ENCODE measurements at regions not wholly inside any gene's neighbourhood (a gene's known extent, or its start where the extent isn't known, plus 50 kb on each side); places are given as distances from the start of the nearest gene placed in this dataset.

GRCh38 chr1:184919892-184920291, 54.4 kb downstream of the NIBAN1 start:
- 88 to 93% methylated on average over 4 of the region's 4 CpGs for WGBS, 2 donors
- intact Hi-C loops (cut with DNase I) = no loop called here
- no peaks in the 10 kb centered on the region for H3K27me3 ChIP-seq (ENCODE audit: control insufficient read depth in 1 of 2, insufficient read depth in 2 of 2, low read length in 1 of 2)
- H3K9me3 ChIP-seq (ENCODE audit: control insufficient read depth, low read length) = no peaks in the 10 kb centered on the region
- no peaks in the 10 kb centered on the region for H3K4me1 ChIP-seq (ENCODE audit: control insufficient read depth in 1 of 2, insufficient read depth in 2 of 2, low read length in 2 of 2)
- H3K27ac ChIP-seq (ENCODE audit: low read depth in 1 of 2, low read length in 2 of 2) = no peak overlapping the region
- H3K36me3 ChIP-seq (ENCODE audit: control insufficient read depth in 1 of 2, insufficient read depth in 2 of 2, low read length in 1 of 2) = no peaks in the 10 kb centered on the region
- no peak overlapping the region for H3K4me3 ChIP-seq (ENCODE audit: low read length in 2 of 2)
- ATAC-seq (ENCODE audit: low FRiP score) = no peak
- DNase-seq = no peak

DNA sequence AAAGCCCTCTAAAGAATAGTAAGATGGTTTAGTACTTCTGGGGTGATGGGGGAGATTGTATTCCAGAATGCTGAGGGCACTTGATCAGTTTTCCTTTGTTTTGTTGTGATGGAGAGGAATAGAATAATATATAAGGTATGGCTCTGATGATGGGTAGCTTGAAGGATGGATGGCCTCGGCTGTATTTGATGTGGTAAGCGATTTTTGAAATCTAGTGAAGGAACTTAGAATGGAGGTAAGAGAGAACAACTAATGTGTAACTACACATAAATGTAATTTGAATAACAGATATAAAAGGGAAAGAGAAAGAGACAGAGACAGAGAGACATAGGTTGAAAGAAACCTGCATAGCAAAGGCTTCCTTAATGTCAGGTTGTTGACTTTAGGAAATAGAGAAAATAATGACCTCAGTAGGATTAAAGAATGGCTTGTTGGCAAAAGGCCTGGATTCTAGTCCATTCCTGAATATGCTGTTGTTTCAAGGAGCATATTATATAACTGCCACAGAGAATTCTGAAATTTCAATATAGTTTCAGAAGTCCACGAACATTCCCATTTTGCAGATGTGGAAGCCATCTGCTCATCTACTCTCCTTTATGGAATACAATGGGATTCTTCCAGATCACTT, 58.7 kb downstream of the NIBAN1 start:
- H3K36me3 ChIP-seq (ENCODE audit: control insufficient read depth in 1 of 2, insufficient read depth in 2 of 2, low read length in 1 of 2) = no peaks in the 10 kb centered on the region
- no peaks in the 10 kb centered on the region for H3K9me3 ChIP-seq (ENCODE audit: control insufficient read depth, low read length)
- no peak for DNase-seq
- intact Hi-C loops (cut with DNase I) = no loop called here
- WGBS, 2 donors = 59 to 69% methylated on average over 3 of the region's 3 CpGs
- no peak overlapping the region for H3K4me3 ChIP-seq (ENCODE audit: low read length in 2 of 2)
- H3K27me3 ChIP-seq (ENCODE audit: control insufficient read depth in 1 of 2, insufficient read depth in 2 of 2, low read length in 1 of 2) = no peaks in the 10 kb centered on the region
- no peaks in the 10 kb centered on the region for H3K4me1 ChIP-seq (ENCODE audit: control insufficient read depth in 1 of 2, insufficient read depth in 2 of 2, low read length in 2 of 2)
- H3K27ac ChIP-seq (ENCODE audit: low read depth in 1 of 2, low read length in 2 of 2) = no peak overlapping the region
- ATAC-seq (ENCODE audit: low FRiP score) = no peak

DNA sequence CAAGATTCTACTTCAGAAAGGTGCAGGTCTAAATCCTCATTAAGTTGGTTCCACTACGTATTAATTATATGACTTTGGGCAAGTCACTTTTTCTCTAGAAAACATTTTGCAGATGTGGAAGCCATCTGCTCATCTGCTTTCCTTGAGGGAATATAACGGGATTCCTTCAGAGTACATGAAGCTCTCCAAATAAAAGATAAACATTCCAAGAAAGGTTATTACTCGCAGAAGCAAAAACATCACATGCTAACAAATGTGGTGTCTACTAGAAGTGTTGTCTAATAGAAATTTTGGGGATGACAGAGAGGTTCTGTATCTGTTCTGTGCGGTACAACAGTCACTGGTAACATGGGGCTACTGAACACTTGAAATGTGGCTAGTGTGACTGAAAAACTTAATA, 60.2 kb downstream of the NIBAN1 start:
- ATAC-seq (ENCODE audit: low FRiP score) = no peak
- WGBS, 2 donors = 52 to 59% methylated on average over 4 of the region's 4 CpGs
- intact Hi-C loops (cut with DNase I) = no loop called here

GRCh38 chr1:184912392-184912791, 61.9 kb downstream of the NIBAN1 start:
- WGBS, 2 donors = 70 to 71% methylated on average over 3 of the region's 3 CpGs
- ATAC-seq (ENCODE audit: low FRiP score) (no peak), DNase-seq (no peak)
- H3K4me1 ChIP-seq (ENCODE audit: control insufficient read depth in 1 of 2, insufficient read depth in 2 of 2, low read length in 2 of 2) = peaks cover 1 to 10% of the 10 kb centered on the region in 2 donors
- no peaks in the 10 kb centered on the region for H3K27me3 ChIP-seq (ENCODE audit: control insufficient read depth in 1 of 2, insufficient read depth in 2 of 2, low read length in 1 of 2)
- intact Hi-C loops (cut with DNase I) = no loop called here
- no peaks in the 10 kb centered on the region for H3K36me3 ChIP-seq (ENCODE audit: control insufficient read depth in 1 of 2, insufficient read depth in 2 of 2, low read length in 1 of 2)
- no peaks in the 10 kb centered on the region for H3K9me3 ChIP-seq (ENCODE audit: control insufficient read depth, low read length)
- no peak overlapping the region for H3K4me3 ChIP-seq (ENCODE audit: low read length in 2 of 2)
- no peak overlapping the region for H3K27ac ChIP-seq (ENCODE audit: low read depth in 1 of 2, low read length in 2 of 2)

More for the DNA sequence above, 60.2 kb downstream of the NIBAN1 start:
- no peak for DNase-seq
- no peaks in the 10 kb centered on the region for H3K36me3 ChIP-seq (ENCODE audit: control insufficient read depth in 1 of 2, insufficient read depth in 2 of 2, low read length in 1 of 2)
- no peaks in the 10 kb centered on the region for H3K27me3 ChIP-seq (ENCODE audit: control insufficient read depth in 1 of 2, insufficient read depth in 2 of 2, low read length in 1 of 2)
- H3K4me1 ChIP-seq (ENCODE audit: control insufficient read depth in 1 of 2, insufficient read depth in 2 of 2, low read length in 2 of 2) = peaks cover 1 to 5% of the 10 kb centered on the region in 2 donors
- H3K27ac ChIP-seq (ENCODE audit: low read depth in 1 of 2, low read length in 2 of 2) = peak overlapping the region; percentile 43 to 63
- H3K9me3 ChIP-seq (ENCODE audit: control insufficient read depth, low read length) = no peaks in the 10 kb centered on the region
- H3K4me3 ChIP-seq (ENCODE audit: low read length in 2 of 2) = no peak overlapping the region

- H3K36me3 ChIP-seq (ENCODE audit: control insufficient read depth in 1 of 2, insufficient read depth in 2 of 2, low read length in 1 of 2) = no peaks in the 10 kb centered on the region
- ATAC-seq (ENCODE audit: low FRiP score) (no peak), DNase-seq (no peak)
- H3K9me3 ChIP-seq (ENCODE audit: control insufficient read depth, low read length) = no peaks in the 10 kb centered on the region
- no peaks in the 10 kb centered on the region for H3K27me3 ChIP-seq (ENCODE audit: control insufficient read depth in 1 of 2, insufficient read depth in 2 of 2, low read length in 1 of 2)
- WGBS, 2 donors = 67 to 71% methylated on average over 2 of the region's 2 CpGs
- no peak overlapping the region for H3K4me3 ChIP-seq (ENCODE audit: low read length in 2 of 2)
- intact Hi-C loops (cut with DNase I) = no loop called here
- no peak overlapping the region for H3K27ac ChIP-seq (ENCODE audit: low read depth in 1 of 2, low read length in 2 of 2)
- peaks cover 1 to 10% of the 10 kb centered on the region in 2 donors for H3K4me1 ChIP-seq (ENCODE audit: control insufficient read depth in 1 of 2, insufficient read depth in 2 of 2, low read length in 2 of 2)
These were observed 62.5 kb downstream of the NIBAN1 start for GRCh38 chr1:184911830-184912229.

DNA sequence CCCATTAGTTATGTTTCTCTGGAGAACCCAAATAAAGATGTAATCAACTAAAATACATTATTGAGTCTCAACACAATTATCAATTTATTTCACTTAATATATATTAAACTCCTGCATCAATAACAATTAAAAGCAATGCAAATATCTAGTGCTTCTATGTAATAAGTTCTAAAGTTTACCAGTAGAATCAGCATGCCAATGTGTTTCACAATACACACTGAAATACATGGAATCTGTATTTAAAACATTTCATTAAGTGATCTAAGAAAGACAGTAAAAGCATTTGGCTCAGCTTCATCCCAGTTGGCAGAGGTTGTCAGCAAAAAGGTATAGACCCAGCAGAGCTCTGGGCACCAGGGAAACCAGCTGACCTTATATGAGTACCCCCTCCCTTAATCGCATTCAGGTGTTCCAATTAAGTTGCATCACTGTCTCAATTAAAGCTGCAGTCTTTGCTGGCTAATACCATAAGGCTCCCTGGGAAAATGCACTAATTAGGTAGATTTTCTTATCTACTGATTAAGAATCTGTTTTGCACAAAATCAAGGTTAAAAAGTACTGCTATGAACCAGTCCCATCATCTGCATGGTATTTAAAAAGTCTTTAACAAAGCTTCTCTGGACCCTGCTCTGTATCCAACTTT, 63.1 kb downstream of the NIBAN1 start:
- WGBS, 2 donors = 87 to 100% methylated on average over 1 of the region's 1 CpG
- no peak for ATAC-seq (ENCODE audit: low FRiP score)
- peaks cover 1 to 10% of the 10 kb centered on the region in 2 donors for H3K4me1 ChIP-seq (ENCODE audit: control insufficient read depth in 1 of 2, insufficient read depth in 2 of 2, low read length in 2 of 2)

GRCh38 chr1:184910691-184911091, 63.6 kb downstream of the NIBAN1 start:
- ATAC-seq (ENCODE audit: low FRiP score) (peak; percentile 72), DNase-seq (peak in 1 of 2 donors; percentile 81)
- Histone ChIP-seq H3K9me3 (ENCODE audit: control insufficient read depth, low read length) (no peaks in the 10 kb centered on the region), H3K36me3 (ENCODE audit: control insufficient read depth in 1 of 2, insufficient read depth in 2 of 2, low read length in 1 of 2) (no peaks in the 10 kb centered on the region), H3K4me1 (ENCODE audit: control insufficient read depth in 1 of 2, insufficient read depth in 2 of 2, low read length in 2 of 2) (peaks cover 1 to 10% of the 10 kb centered on the region in 2 donors), H3K27me3 (ENCODE audit: control insufficient read depth in 1 of 2, insufficient read depth in 2 of 2, low read length in 1 of 2) (no peaks in the 10 kb centered on the region), H3K4me3 (ENCODE audit: low read length in 2 of 2) (no peak overlapping the region), H3K27ac (ENCODE audit: low read depth in 1 of 2, low read length in 2 of 2) (peak overlapping the region in 1 of 2 donors; percentile 64)
- intact Hi-C loops (cut with DNase I) = no loop called here
- 3 to 5% methylated on average over 3 of the region's 3 CpGs for WGBS, 2 donors

More for the DNA sequence above, 63.1 kb downstream of the NIBAN1 start:
- intact Hi-C loops (cut with DNase I) = no loop called here
- Histone ChIP-seq H3K27me3 (ENCODE audit: control insufficient read depth in 1 of 2, insufficient read depth in 2 of 2, low read length in 1 of 2) (no peaks in the 10 kb centered on the region), H3K9me3 (ENCODE audit: control insufficient read depth, low read length) (no peaks in the 10 kb centered on the region), H3K27ac (ENCODE audit: low read depth in 1 of 2, low read length in 2 of 2) (no peak overlapping the region), H3K4me3 (ENCODE audit: low read length in 2 of 2) (no peak overlapping the region), H3K36me3 (ENCODE audit: control insufficient read depth in 1 of 2, insufficient read depth in 2 of 2, low read length in 1 of 2) (no peaks in the 10 kb centered on the region)
- no peak for DNase-seq

DNA sequence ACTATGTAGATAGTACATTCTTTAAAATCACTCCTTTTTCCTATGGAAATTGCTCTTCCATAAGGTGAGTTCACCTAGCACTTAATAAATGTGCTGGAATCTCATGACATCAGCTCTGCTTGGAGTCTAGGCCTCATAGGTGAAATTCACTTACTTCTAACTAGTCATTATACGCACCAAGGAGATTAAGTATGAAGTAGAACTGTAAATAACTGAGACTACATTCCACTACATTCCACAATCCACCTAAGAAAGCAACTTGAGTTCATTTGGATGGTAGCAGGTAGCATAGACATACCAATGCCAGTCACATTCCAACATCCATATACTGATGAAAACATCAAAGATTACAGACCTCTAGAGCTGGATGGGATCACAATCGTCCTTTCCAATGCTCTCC, 64.3 kb downstream of the NIBAN1 start:
- ATAC-seq (ENCODE audit: low FRiP score) (no peak), DNase-seq (no peak)
- H3K36me3 ChIP-seq (ENCODE audit: control insufficient read depth in 1 of 2, insufficient read depth in 2 of 2, low read length in 1 of 2) = no peaks in the 10 kb centered on the region
- no peaks in the 10 kb centered on the region for H3K27me3 ChIP-seq (ENCODE audit: control insufficient read depth in 1 of 2, insufficient read depth in 2 of 2, low read length in 1 of 2)
- intact Hi-C loops (cut with DNase I) = no loop called here
- H3K4me1 ChIP-seq (ENCODE audit: control insufficient read depth in 1 of 2, insufficient read depth in 2 of 2, low read length in 2 of 2) = peaks cover 5 to 15% of the 10 kb centered on the region in 2 donors
- H3K27ac ChIP-seq (ENCODE audit: low read depth in 1 of 2, low read length in 2 of 2) = peak overlapping the region in 1 of 2 donors; percentile 43
- H3K9me3 ChIP-seq (ENCODE audit: control insufficient read depth, low read length) = no peaks in the 10 kb centered on the region
- H3K4me3 ChIP-seq (ENCODE audit: low read length in 2 of 2) = no peak overlapping the region
- 81 to 82% methylated on average over 2 of the region's 2 CpGs for WGBS, 2 donors

DNA sequence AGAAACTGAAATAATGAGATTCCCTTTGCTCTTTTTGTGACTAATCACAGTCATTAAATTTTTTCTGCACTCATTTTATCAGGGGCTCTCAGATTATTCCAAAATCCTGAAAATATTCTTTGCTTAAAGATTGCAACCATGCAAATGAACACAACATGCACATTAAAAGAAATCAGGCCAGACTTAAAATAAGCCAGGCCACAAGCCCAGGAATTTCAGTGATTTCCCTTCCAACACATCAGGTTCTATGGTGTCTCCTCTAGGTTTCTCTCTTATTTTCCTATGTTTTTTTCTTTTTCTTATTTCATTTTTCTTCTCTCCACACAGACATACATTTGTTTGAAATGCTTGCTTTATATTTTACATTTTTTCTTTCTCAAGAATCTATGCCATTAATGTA, 65.3 kb downstream of the NIBAN1 start:
- DNase-seq (no peak), ATAC-seq (ENCODE audit: low FRiP score) (no peak)
- H3K27ac ChIP-seq (ENCODE audit: low read depth in 1 of 2, low read length in 2 of 2) = peak overlapping the region in 1 of 2 donors; percentile 64
- no peak overlapping the region for H3K4me3 ChIP-seq (ENCODE audit: low read length in 2 of 2)
- H3K4me1 ChIP-seq (ENCODE audit: control insufficient read depth in 1 of 2, insufficient read depth in 2 of 2, low read length in 2 of 2) = peaks cover 5 to 17% of the 10 kb centered on the region in 2 donors
- H3K9me3 ChIP-seq (ENCODE audit: control insufficient read depth, low read length) = no peaks in the 10 kb centered on the region
- no peaks in the 10 kb centered on the region for H3K36me3 ChIP-seq (ENCODE audit: control insufficient read depth in 1 of 2, insufficient read depth in 2 of 2, low read length in 1 of 2)
- no peaks in the 10 kb centered on the region for H3K27me3 ChIP-seq (ENCODE audit: control insufficient read depth in 1 of 2, insufficient read depth in 2 of 2, low read length in 1 of 2)
- intact Hi-C loops (cut with DNase I) = no loop called here

All from aorta (tissue), 5 donors.